ENCODE measurements at regions not wholly inside any gene's neighbourhood (a gene's known extent, or its start where the extent isn't known, plus 50 kb on each side); places are given as distances from the start of the nearest gene placed in this dataset.
"Not testable (repeated sequence)": the region's sequence is repeated elsewhere in the genome, so short reads cannot be mapped to it uniquely, and the experiment has no call there.

- no peak overlapping the region for H3K4me3 ChIP-seq (ENCODE audit: low read length in 2 of 2)
- H3K9me3 ChIP-seq (ENCODE audit: control insufficient read depth in 2 of 2, low read length in 2 of 2): no peaks in the 10 kb centered on the region
These were observed 69.5 kb downstream of the XCL2 start for GRCh38 chr1:168474322-168474721.

GRCh38 chr1:168473126-168473525 lies 70.7 kb downstream of the XCL2 start:
- Histone ChIP-seq H3K9ac (ENCODE audit: low read length in 2 of 2) (no peak overlapping the region), H3K27me3 (ENCODE audit: control insufficient read depth in 1 of 2, insufficient read depth in 2 of 2, low read length in 2 of 2) (no peaks in the 10 kb centered on the region), H3K27ac (ENCODE audit: low read length) (no peak overlapping the region), H3K4me1 (ENCODE audit: control insufficient read depth, insufficient read depth, low read length) (no peaks in the 10 kb centered on the region), H3K9me3 (ENCODE audit: control insufficient read depth in 2 of 2, low read length in 2 of 2) (no peaks in the 10 kb centered on the region), H3K4me3 (ENCODE audit: low read length in 2 of 2) (no peak overlapping the region), H3K36me3 (ENCODE audit: control insufficient read depth in 2 of 2, insufficient read depth in 2 of 2, low read length in 2 of 2) (no peaks in the 10 kb centered on the region)

More at GRCh38 chr1:168474322-168474721, 69.5 kb downstream of the XCL2 start:
- Histone ChIP-seq H3K9ac (ENCODE audit: low read length in 2 of 2) (no peak overlapping the region), H3K27ac (ENCODE audit: low read length) (no peak overlapping the region), H3K27me3 (ENCODE audit: control insufficient read depth in 1 of 2, insufficient read depth in 2 of 2, low read length in 2 of 2) (no peaks in the 10 kb centered on the region), H3K4me1 (ENCODE audit: control insufficient read depth, insufficient read depth, low read length) (no peaks in the 10 kb centered on the region), H3K36me3 (ENCODE audit: control insufficient read depth in 2 of 2, insufficient read depth in 2 of 2, low read length in 2 of 2) (no peaks in the 10 kb centered on the region)

- no peaks in the 10 kb centered on the region for H3K9me3 ChIP-seq (ENCODE audit: control insufficient read depth in 2 of 2, low read length in 2 of 2)
- H3K4me1 ChIP-seq (ENCODE audit: control insufficient read depth, insufficient read depth, low read length): peaks cover 6% of the 10 kb centered on the region
- no peak overlapping the region for H3K27ac ChIP-seq (ENCODE audit: low read length)
- H3K36me3 ChIP-seq (ENCODE audit: control insufficient read depth in 2 of 2, insufficient read depth in 2 of 2, low read length in 2 of 2): no peaks in the 10 kb centered on the region
- H3K4me3 ChIP-seq (ENCODE audit: low read length in 2 of 2): no peak overlapping the region
- H3K9ac ChIP-seq (ENCODE audit: low read length in 2 of 2): no peak overlapping the region
- H3K27me3 ChIP-seq (ENCODE audit: control insufficient read depth in 1 of 2, insufficient read depth in 2 of 2, low read length in 2 of 2): no peaks in the 10 kb centered on the region
These were observed 71.6 kb downstream of the XCL2 start for GRCh38 chr1:168472223-168472622.

GRCh38 chr1:168470901-168471431 lies 72.8 kb downstream of the XCL2 start:
- peaks cover 6% of the 10 kb centered on the region for H3K4me1 ChIP-seq (ENCODE audit: control insufficient read depth, insufficient read depth, low read length)
- no peak overlapping the region for H3K4me3 ChIP-seq (ENCODE audit: low read length in 2 of 2)
- no peak overlapping the region for H3K9ac ChIP-seq (ENCODE audit: low read length in 2 of 2)
- no peaks in the 10 kb centered on the region for H3K9me3 ChIP-seq (ENCODE audit: control insufficient read depth in 2 of 2, low read length in 2 of 2)
- H3K27me3 ChIP-seq (ENCODE audit: control insufficient read depth in 1 of 2, insufficient read depth in 2 of 2, low read length in 2 of 2): no peaks in the 10 kb centered on the region
- H3K27ac ChIP-seq (ENCODE audit: low read length): no peak overlapping the region
- no peaks in the 10 kb centered on the region for H3K36me3 ChIP-seq (ENCODE audit: control insufficient read depth in 2 of 2, insufficient read depth in 2 of 2, low read length in 2 of 2)

GRCh38 chr1:168469690-168470089 lies 74.1 kb downstream of the XCL2 start:
- H3K9me3 ChIP-seq (ENCODE audit: control insufficient read depth in 2 of 2, low read length in 2 of 2): no peaks in the 10 kb centered on the region
- H3K36me3 ChIP-seq (ENCODE audit: control insufficient read depth in 2 of 2, insufficient read depth in 2 of 2, low read length in 2 of 2): no peaks in the 10 kb centered on the region
- H3K4me3 ChIP-seq (ENCODE audit: low read length in 2 of 2): no peak overlapping the region
- no peak overlapping the region for H3K9ac ChIP-seq (ENCODE audit: low read length in 2 of 2)
- no peak overlapping the region for H3K27ac ChIP-seq (ENCODE audit: low read length)
- peaks cover 6% of the 10 kb centered on the region for H3K4me1 ChIP-seq (ENCODE audit: control insufficient read depth, insufficient read depth, low read length)
- H3K27me3 ChIP-seq (ENCODE audit: control insufficient read depth in 1 of 2, insufficient read depth in 2 of 2, low read length in 2 of 2): no peaks in the 10 kb centered on the region

GRCh38 chr1:168468822-168469221 lies 75.0 kb downstream of the XCL2 start:
- Histone ChIP-seq H3K9ac (ENCODE audit: low read length in 2 of 2) (no peak overlapping the region), H3K36me3 (ENCODE audit: control insufficient read depth in 2 of 2, insufficient read depth in 2 of 2, low read length in 2 of 2) (no peaks in the 10 kb centered on the region), H3K4me3 (ENCODE audit: low read length in 2 of 2) (no peak overlapping the region), H3K27me3 (ENCODE audit: control insufficient read depth in 1 of 2, insufficient read depth in 2 of 2, low read length in 2 of 2) (no peaks in the 10 kb centered on the region), H3K4me1 (ENCODE audit: control insufficient read depth, insufficient read depth, low read length) (peaks cover 6% of the 10 kb centered on the region), H3K9me3 (ENCODE audit: control insufficient read depth in 2 of 2, low read length in 2 of 2) (no peaks in the 10 kb centered on the region), H3K27ac (ENCODE audit: low read length) (no peak overlapping the region)

GRCh38 chr1:168468042-168468809 lies 75.6 kb downstream of the XCL2 start:
- H3K27ac ChIP-seq (ENCODE audit: low read length): no peak overlapping the region
- no peaks in the 10 kb centered on the region for H3K27me3 ChIP-seq (ENCODE audit: control insufficient read depth in 1 of 2, insufficient read depth in 2 of 2, low read length in 2 of 2)
- H3K4me1 ChIP-seq (ENCODE audit: control insufficient read depth, insufficient read depth, low read length): peaks cover 6% of the 10 kb centered on the region
- no peaks in the 10 kb centered on the region for H3K36me3 ChIP-seq (ENCODE audit: control insufficient read depth in 2 of 2, insufficient read depth in 2 of 2, low read length in 2 of 2)
- no peaks in the 10 kb centered on the region for H3K9me3 ChIP-seq (ENCODE audit: control insufficient read depth in 2 of 2, low read length in 2 of 2)
- no peak overlapping the region for H3K4me3 ChIP-seq (ENCODE audit: low read length in 2 of 2)
- no peak overlapping the region for H3K9ac ChIP-seq (ENCODE audit: low read length in 2 of 2)

GRCh38 chr1:168467452-168467851 lies 76.3 kb downstream of the XCL2 start:
- Histone ChIP-seq H3K9me3 (ENCODE audit: control insufficient read depth in 2 of 2, low read length in 2 of 2) (no peaks in the 10 kb centered on the region), H3K27me3 (ENCODE audit: control insufficient read depth in 1 of 2, insufficient read depth in 2 of 2, low read length in 2 of 2) (no peaks in the 10 kb centered on the region), H3K4me1 (ENCODE audit: control insufficient read depth, insufficient read depth, low read length) (peaks cover 6% of the 10 kb centered on the region), H3K4me3 (ENCODE audit: low read length in 2 of 2) (no peak overlapping the region), H3K36me3 (ENCODE audit: control insufficient read depth in 2 of 2, insufficient read depth in 2 of 2, low read length in 2 of 2) (no peaks in the 10 kb centered on the region), H3K27ac (ENCODE audit: low read length) (no peak overlapping the region), H3K9ac (ENCODE audit: low read length in 2 of 2) (no peak overlapping the region)

GRCh38 chr1:168466714-168467131 lies 77.1 kb downstream of the XCL2 start:
- Histone ChIP-seq H3K4me1 (ENCODE audit: control insufficient read depth, insufficient read depth, low read length) (peaks cover 6% of the 10 kb centered on the region), H3K27me3 (ENCODE audit: control insufficient read depth in 1 of 2, insufficient read depth in 2 of 2, low read length in 2 of 2) (no peaks in the 10 kb centered on the region), H3K9me3 (ENCODE audit: control insufficient read depth in 2 of 2, low read length in 2 of 2) (no peaks in the 10 kb centered on the region), H3K4me3 (ENCODE audit: low read length in 2 of 2) (no peak overlapping the region), H3K36me3 (ENCODE audit: control insufficient read depth in 2 of 2, insufficient read depth in 2 of 2, low read length in 2 of 2) (no peaks in the 10 kb centered on the region), H3K27ac (ENCODE audit: low read length) (no peak overlapping the region), H3K9ac (ENCODE audit: low read length in 2 of 2) (no peak overlapping the region)

GRCh38 chr1:168466092-168466713 lies 77.6 kb downstream of the XCL2 start:
- H3K4me3 ChIP-seq (ENCODE audit: low read length in 2 of 2): no peak overlapping the region
- no peaks in the 10 kb centered on the region for H3K27me3 ChIP-seq (ENCODE audit: control insufficient read depth in 1 of 2, insufficient read depth in 2 of 2, low read length in 2 of 2)
- peaks cover 6% of the 10 kb centered on the region for H3K4me1 ChIP-seq (ENCODE audit: control insufficient read depth, insufficient read depth, low read length)
- H3K36me3 ChIP-seq (ENCODE audit: control insufficient read depth in 2 of 2, insufficient read depth in 2 of 2, low read length in 2 of 2): no peaks in the 10 kb centered on the region
- H3K9me3 ChIP-seq (ENCODE audit: control insufficient read depth in 2 of 2, low read length in 2 of 2): peaks cover 0 to 3% of the 10 kb centered on the region in 2 donors
- H3K27ac ChIP-seq (ENCODE audit: low read length): no peak overlapping the region
- H3K9ac ChIP-seq (ENCODE audit: low read length in 2 of 2): no peak overlapping the region

GRCh38 chr1:168461108-168461507 lies 82.7 kb downstream of the XCL2 start:
- H3K4me3 ChIP-seq (ENCODE audit: low read length in 2 of 2); H3K27me3 ChIP-seq (ENCODE audit: control insufficient read depth in 1 of 2, insufficient read depth in 2 of 2, low read length in 2 of 2); H3K27ac ChIP-seq (ENCODE audit: low read length); H3K36me3 ChIP-seq (ENCODE audit: control insufficient read depth in 2 of 2, insufficient read depth in 2 of 2, low read length in 2 of 2); H3K9me3 ChIP-seq (ENCODE audit: control insufficient read depth in 2 of 2, low read length in 2 of 2); H3K9ac ChIP-seq (ENCODE audit: low read length in 2 of 2); H3K4me1 ChIP-seq (ENCODE audit: control insufficient read depth, insufficient read depth, low read length): not testable (repeated sequence)

Data from stomach smooth muscle (tissue), 2 donors.